GM23338 (cell line): ENCODE measurements at regions not wholly inside any gene's neighbourhood (a gene's known extent, or its start where the extent isn't known, plus 50 kb on each side); places are given as distances from the start of the nearest gene placed in this dataset.
"Not testable (repeated sequence)": the region's sequence is repeated elsewhere in the genome, so short reads cannot be mapped to it uniquely, and the experiment has no call there.

Experiments
- ATAC-seq: fragments of 200-7000 bp; cut with Tn5 transposase; 3 replicates; pipeline ENCODE4 v1.9.1; 2020
- DNase-seq: peaks from one replicate; pipeline ENCODE4 v3.0.0-alpha.2; 2015; ENCODE audit warnings: low spot score
- H2AFZ ChIP-seq: fragments of 200-600 bp; sonication (generic); 2 replicates; pipeline ENCODE4 v1.8.0; 2016; ENCODE audit warnings: antibody characterized with exemption, mild to moderate bottlenecking, moderate library complexity
- H3F3A ChIP-seq: fragments of 200-600 bp; sonication (generic); replicated peaks from 2 replicates; pipeline ENCODE4 v1.8.0; 2017; ENCODE audit warnings: antibody characterized with exemption, mixed run types, low read depth
- H3K27ac ChIP-seq: fragments of 200-600 bp; sonication (generic); 2 replicates; pipeline ENCODE4 v1.6.1; 2016; ENCODE audit warnings: low read depth
- H3K27me3 ChIP-seq: fragments of 200-600 bp; sonication (generic); 2 replicates; pipeline ENCODE4 v1.8.0; 2016; ENCODE audit warnings: mild to moderate bottlenecking, mixed run types, moderate library complexity; ENCODE audit not compliant: insufficient read depth
- H3K36me3 ChIP-seq: fragments of 200-600 bp; sonication (generic); 2 replicates; pipeline ENCODE4 v1.8.0; 2016; ENCODE audit warnings: mild to moderate bottlenecking; ENCODE audit not compliant: insufficient read depth
- H3K4me1 ChIP-seq: fragments of 200-600 bp; sonication (generic); 2 replicates; pipeline ENCODE4 v1.8.0; 2016; ENCODE audit warnings: mild to moderate bottlenecking, moderate library complexity; ENCODE audit not compliant: insufficient read depth
- H3K4me2 ChIP-seq: fragments of 200-600 bp; sonication (generic); 2 replicates; pipeline ENCODE4 v1.7.1; 2017; ENCODE audit warnings: mixed run types
- H3K4me3 ChIP-seq: fragments of 200-600 bp; sonication (generic); 2 replicates; pipeline ENCODE4 v1.6.1; 2016; ENCODE audit warnings: mixed run types
- H3K79me2 ChIP-seq: fragments of 200-600 bp; sonication (generic); replicated peaks from 2 replicates; pipeline ENCODE4 v1.8.0; 2017; ENCODE audit warnings: mild to moderate bottlenecking; ENCODE audit not compliant: insufficient read depth
- H3K9me2 ChIP-seq: fragments of 200-600 bp; sonication (generic); 2 replicates; pipeline ENCODE4 v1.8.0; 2017; ENCODE audit not compliant: insufficient read depth
- H4K20me1 ChIP-seq: fragments of 200-600 bp; sonication (generic); replicated peaks from 2 replicates; pipeline ENCODE4 v1.8.0; 2017; ENCODE audit warnings: mild to moderate bottlenecking; ENCODE audit not compliant: insufficient read depth
- H3K27ac Mint-ChIP-seq: 2 replicates; pipeline ENCODE4 v1.8.0; 2020; ENCODE audit warnings: inconsistent platforms, mild to moderate bottlenecking, moderate library complexity, mixed read lengths
- H3K27me3 Mint-ChIP-seq: 3 replicates; pipeline ENCODE4 v1.8.0; 2022; ENCODE audit warnings: low read depth, mild to moderate bottlenecking, moderate library complexity, mixed read lengths, inconsistent platforms; ENCODE audit not compliant: insufficient read depth, poor library complexity
- H3K36me3 Mint-ChIP-seq: 3 replicates; pipeline ENCODE4 v1.8.0; 2021; ENCODE audit warnings: low read depth, mild to moderate bottlenecking, inconsistent platforms, moderate library complexity, mixed read lengths
- H3K4me1 Mint-ChIP-seq: 3 replicates; pipeline ENCODE4 v1.8.0; 2020; ENCODE audit warnings: mild to moderate bottlenecking, inconsistent platforms, mixed read lengths
- H3K4me3 Mint-ChIP-seq: 3 replicates; pipeline ENCODE4 v1.8.0; 2021; ENCODE audit warnings: moderate library complexity, mild to moderate bottlenecking, inconsistent platforms, mixed read lengths
- H3K9me3 Mint-ChIP-seq: 3 replicates; pipeline ENCODE4 v1.8.0; 2020; ENCODE audit warnings: moderate library complexity, mild to moderate bottlenecking, inconsistent platforms, mixed read lengths
- CREB1 ChIP-seq: fragments of 250-450 bp; sonication (Bioruptor Pico); IDR thresholded peaks from 2 replicates; pipeline ENCODE4 v1.5.0; 2020; ENCODE audit warnings: low read depth, mild to moderate bottlenecking, moderate library complexity
- EZH2 ChIP-seq: fragments of 200-600 bp; sonication (generic); IDR thresholded peaks from one replicate; pipeline ENCODE4 v1.8.0; 2017; ENCODE audit warnings: antibody characterized with exemption, mild to moderate bottlenecking, low read depth; ENCODE audit not compliant: unreplicated experiment
- JUNB ChIP-seq: IDR thresholded peaks from one replicate; pipeline ENCODE4 v1.6.1; 2016; ENCODE audit warnings: antibody characterized with exemption; ENCODE audit not compliant: unreplicated experiment
- ZNF114 ChIP-seq: fragments of 250-450 bp; sonication (Bioruptor Pico); IDR thresholded peaks from 2 replicates; pipeline ENCODE4 v1.5.0; 2020; ENCODE audit warnings: mild to moderate bottlenecking, moderate library complexity
- ZNF331 ChIP-seq: fragments of 250-450 bp; sonication (Bioruptor Pico); IDR thresholded peaks from 2 replicates; pipeline ENCODE4 v1.5.0; 2020; ENCODE audit warnings: low read depth, mild to moderate bottlenecking, moderate library complexity
- TF ChIP-seq, protein P1 (sequence below): IDR thresholded peaks from one replicate; pipeline ENCODE4 v1.6.1; 2018; ENCODE audit warnings: antibody characterized with exemption; ENCODE audit not compliant: unreplicated experiment

DNA sequence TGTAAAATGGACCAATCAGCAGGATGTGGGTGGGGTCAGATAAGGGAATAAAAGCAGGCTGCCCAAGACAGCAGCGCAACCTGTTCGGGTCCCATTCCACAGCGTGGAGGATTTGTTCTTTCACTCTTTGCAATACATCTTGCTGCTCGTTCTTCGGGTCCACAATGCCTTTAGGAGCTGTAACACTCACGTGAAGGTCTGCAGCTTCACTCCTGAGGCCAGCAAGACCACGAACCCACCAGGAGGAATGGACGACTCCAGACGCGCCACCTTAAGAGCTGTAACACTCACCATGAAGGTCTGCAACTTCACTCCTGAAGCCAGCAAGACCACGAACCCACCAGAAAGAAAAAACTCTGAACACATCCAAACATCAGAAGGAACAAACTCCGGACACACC, 71.5 kb upstream of the PPP2R5C start:
- H3K4me2 ChIP-seq, H3K36me3 ChIP-seq, H3K9me2 ChIP-seq, H2AFZ ChIP-seq, H3K4me3 Mint-ChIP-seq, H3K36me3 Mint-ChIP-seq, H3K4me3 ChIP-seq, H4K20me1 ChIP-seq, ATAC-seq, H3F3A ChIP-seq, H3K4me1 Mint-ChIP-seq, H3K4me1 ChIP-seq, H3K79me2 ChIP-seq, DNase-seq, H3K27ac ChIP-seq, H3K27ac Mint-ChIP-seq: not testable (repeated sequence)
- H3K27me3 ChIP-seq, result peaks cover 30% of the 10 kb centered on the region
- H3K9me3 Mint-ChIP-seq, result peaks cover 14% of the 10 kb centered on the region
- H3K27me3 Mint-ChIP-seq, result peaks cover 40% of the 10 kb centered on the region

- TF ChIP-seq EZH2 (no peak), CREB1 (no peak), JUNB (no peak)
Measured at GRCh38 chr14:101695659-101696058, 65.8 kb upstream of the PPP2R5C start.

GRCh38 chr14:101704140-101704539, 57.4 kb upstream of the PPP2R5C start:
- H3K27ac Mint-ChIP-seq, result no peak overlapping the region
- H3K27me3 Mint-ChIP-seq, result peaks cover 30% of the 10 kb centered on the region

More at GRCh38 chr14:101695659-101696058, 65.8 kb upstream of the PPP2R5C start:
- Mint-ChIP-seq H3K4me1 (no peaks in the 10 kb centered on the region), H3K4me3 (no peak overlapping the region), H3K36me3 (no peaks in the 10 kb centered on the region), H3K27me3 (peaks cover 11% of the 10 kb centered on the region), H3K9me3 (no peaks in the 10 kb centered on the region; the same call in 2 of the 3 replicates), H3K27ac (no peak overlapping the region)
- no peaks in the 10 kb centered on the region for H3F3A ChIP-seq
- no peaks in the 10 kb centered on the region for H3K79me2 ChIP-seq
- H3K4me3 ChIP-seq, result no peak overlapping the region
- H3K4me1 ChIP-seq, result no peaks in the 10 kb centered on the region
- H3K9me2 ChIP-seq, result no peaks in the 10 kb centered on the region
- peaks cover 3% of the 10 kb centered on the region; the same call in 1 of the 2 replicates for H3K27me3 ChIP-seq
- no peak overlapping the region for H3K27ac ChIP-seq
- H3K4me2 ChIP-seq, result no peak overlapping the region
- H2AFZ ChIP-seq, result no peak overlapping the region
- ATAC-seq (no peak), DNase-seq (no peak)
- H3K36me3 ChIP-seq, result no peaks in the 10 kb centered on the region
- H4K20me1 ChIP-seq, result no peaks in the 10 kb centered on the region

More at GRCh38 chr14:101704140-101704539, 57.4 kb upstream of the PPP2R5C start:
- TF ChIP-seq, protein P1, sequence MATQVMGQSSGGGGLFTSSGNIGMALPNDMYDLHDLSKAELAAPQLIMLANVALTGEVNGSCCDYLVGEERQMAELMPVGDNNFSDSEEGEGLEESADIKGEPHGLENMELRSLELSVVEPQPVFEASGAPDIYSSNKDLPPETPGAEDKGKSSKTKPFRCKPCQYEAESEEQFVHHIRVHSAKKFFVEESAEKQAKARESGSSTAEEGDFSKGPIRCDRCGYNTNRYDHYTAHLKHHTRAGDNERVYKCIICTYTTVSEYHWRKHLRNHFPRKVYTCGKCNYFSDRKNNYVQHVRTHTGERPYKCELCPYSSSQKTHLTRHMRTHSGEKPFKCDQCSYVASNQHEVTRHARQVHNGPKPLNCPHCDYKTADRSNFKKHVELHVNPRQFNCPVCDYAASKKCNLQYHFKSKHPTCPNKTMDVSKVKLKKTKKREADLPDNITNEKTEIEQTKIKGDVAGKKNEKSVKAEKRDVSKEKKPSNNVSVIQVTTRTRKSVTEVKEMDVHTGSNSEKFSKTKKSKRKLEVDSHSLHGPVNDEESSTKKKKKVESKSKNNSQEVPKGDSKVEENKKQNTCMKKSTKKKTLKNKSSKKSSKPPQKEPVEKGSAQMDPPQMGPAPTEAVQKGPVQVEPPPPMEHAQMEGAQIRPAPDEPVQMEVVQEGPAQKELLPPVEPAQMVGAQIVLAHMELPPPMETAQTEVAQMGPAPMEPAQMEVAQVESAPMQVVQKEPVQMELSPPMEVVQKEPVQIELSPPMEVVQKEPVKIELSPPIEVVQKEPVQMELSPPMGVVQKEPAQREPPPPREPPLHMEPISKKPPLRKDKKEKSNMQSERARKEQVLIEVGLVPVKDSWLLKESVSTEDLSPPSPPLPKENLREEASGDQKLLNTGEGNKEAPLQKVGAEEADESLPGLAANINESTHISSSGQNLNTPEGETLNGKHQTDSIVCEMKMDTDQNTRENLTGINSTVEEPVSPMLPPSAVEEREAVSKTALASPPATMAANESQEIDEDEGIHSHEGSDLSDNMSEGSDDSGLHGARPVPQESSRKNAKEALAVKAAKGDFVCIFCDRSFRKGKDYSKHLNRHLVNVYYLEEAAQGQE, result no peak
- no peak for TF ChIP-seq EZH2
- no peak for TF ChIP-seq ZNF331 (CRISPR knock-in tag)
- TF ChIP-seq ZNF114 (CRISPR knock-in tag), result no peak
- H3K79me2 ChIP-seq, result no peaks in the 10 kb centered on the region
- ATAC-seq (no peak), DNase-seq (no peak)
- no peaks in the 10 kb centered on the region; the same call in 1 of the 2 replicates for H3K36me3 ChIP-seq
- no peak overlapping the region for H3K4me3 ChIP-seq
- H3K4me1 ChIP-seq, result no peaks in the 10 kb centered on the region; the same call in 1 of the 2 replicates
- no peak overlapping the region for H3K4me2 ChIP-seq
- H3F3A ChIP-seq, result 0 out of 2 replicates have a peak, but pooled peaks cover 7% of the 10 kb centered on the region
- Mint-ChIP-seq H3K36me3 (no peaks in the 10 kb centered on the region; the same call in 2 of the 3 replicates), H3K9me3 (peaks cover 13% of the 10 kb centered on the region), H3K4me3 (no peak overlapping the region), H3K4me1 (peaks cover 13% of the 10 kb centered on the region)
- no peaks in the 10 kb centered on the region for H4K20me1 ChIP-seq
- H2AFZ ChIP-seq, result no peak overlapping the region
- H3K27ac ChIP-seq, result no peak overlapping the region
- H3K27me3 ChIP-seq, result peaks cover 43% of the 10 kb centered on the region
- 0 out of 2 replicates have a peak, but pooled peaks cover 3% of the 10 kb centered on the region for H3K9me2 ChIP-seq
